Neural cell (in vitro differentiated cells): ENCODE measurements at regions not wholly inside any gene's neighbourhood (a gene's known extent, or its start where the extent isn't known, plus 50 kb on each side); places are given as distances from the start of the nearest gene placed in this dataset.
"Not testable (repeated sequence)": the region's sequence is repeated elsewhere in the genome, so short reads cannot be mapped to it uniquely, and the experiment has no call there.

Experiments used
- H2AFZ ChIP-seq: fragments of 200-600, 300-800 bp; sonication (generic), shearing (Covaris generic); 2 replicates; pipeline ENCODE4 v1.6.0; 2014; ENCODE audit warnings: low read depth, mild to moderate bottlenecking, antibody characterized with exemption, low read length, moderate library complexity
- H3F3A ChIP-seq: fragments of 200-600 bp; shearing (Covaris generic); 2 replicates; pipeline ENCODE4 v1.6.1; 2016; ENCODE audit warnings: mild to moderate bottlenecking, moderate library complexity, mixed read lengths, antibody characterized with exemption, low read length; ENCODE audit not compliant: insufficient read depth, poor library complexity, severe bottlenecking
- H3K27ac ChIP-seq: fragments of 200-600, 300-800 bp; sonication (generic), shearing (Covaris generic); 2 replicates; pipeline ENCODE4 v1.5.1; 2014; ENCODE audit warnings: mild to moderate bottlenecking, low read length, moderate library complexity
- H3K27me3 ChIP-seq: fragments of 300-800, 200-600 bp; sonication (generic), shearing (Covaris generic); 2 replicates; pipeline ENCODE4 v1.6.0; 2014; ENCODE audit warnings: mild to moderate bottlenecking, low read depth, low read length, moderate library complexity; ENCODE audit not compliant: insufficient read depth
- H3K36me3 ChIP-seq: fragments of 300-800, 200-600 bp; sonication (generic), shearing (Covaris generic); 2 replicates; pipeline ENCODE4 v1.5.1; 2014; ENCODE audit warnings: mild to moderate bottlenecking, antibody characterized with exemption, low read length, moderate library complexity; ENCODE audit not compliant: insufficient read depth
- H3K4me2 ChIP-seq: fragments of 300-800, 200-600 bp; sonication (generic), shearing (Covaris generic); 2 replicates; pipeline ENCODE4 v1.6.0; 2014; ENCODE audit warnings: mild to moderate bottlenecking, low read length
- H3K4me3 ChIP-seq: fragments of 300-800, 200-600 bp; sonication (generic), shearing (Covaris generic); 2 replicates; pipeline ENCODE4 v1.5.1; 2014; ENCODE audit warnings: mild to moderate bottlenecking, low read length, moderate library complexity
- H3K79me2 ChIP-seq: fragments of 200-600 bp; shearing (Covaris generic); replicated peaks from 2 replicates; pipeline ENCODE4 v1.6.0; 2014; ENCODE audit warnings: mild to moderate bottlenecking, low read length, moderate library complexity; ENCODE audit not compliant: insufficient read depth
- H3K9ac ChIP-seq: fragments of 300-800, 200-600 bp; sonication (generic), shearing (Covaris generic); 2 replicates; pipeline ENCODE4 v1.6.1; 2016; ENCODE audit warnings: mild to moderate bottlenecking, low read length, mixed read lengths
- H3K9me2 ChIP-seq: fragments of 200-600 bp; shearing (Covaris generic); 2 replicates; pipeline ENCODE4 v1.6.1; 2016; ENCODE audit warnings: mild to moderate bottlenecking, low read length, mixed read lengths; ENCODE audit not compliant: insufficient read depth
- H3K9me3 ChIP-seq: fragments of 200-600, 300-800 bp; sonication (generic), shearing (Covaris generic); 2 replicates; pipeline ENCODE4 v1.6.1; 2016; ENCODE audit warnings: mild to moderate bottlenecking, mixed run types, low read length, moderate library complexity, mixed read lengths
- H4K20me1 ChIP-seq: fragments of 200-600 bp; shearing (Covaris generic); 2 replicates; pipeline ENCODE4 v1.6.1; 2016; ENCODE audit warnings: mild to moderate bottlenecking, mixed run types; ENCODE audit not compliant: insufficient read depth
- MXI1 ChIP-seq: fragments of 450-650 bp; conservative IDR thresholded peaks from 2 replicates; pipeline ENCODE4 v1.6.1; 2014; ENCODE audit warnings: antibody characterized with exemption, mild to moderate bottlenecking; ENCODE audit not compliant: poor library complexity, severe bottlenecking

DNA sequence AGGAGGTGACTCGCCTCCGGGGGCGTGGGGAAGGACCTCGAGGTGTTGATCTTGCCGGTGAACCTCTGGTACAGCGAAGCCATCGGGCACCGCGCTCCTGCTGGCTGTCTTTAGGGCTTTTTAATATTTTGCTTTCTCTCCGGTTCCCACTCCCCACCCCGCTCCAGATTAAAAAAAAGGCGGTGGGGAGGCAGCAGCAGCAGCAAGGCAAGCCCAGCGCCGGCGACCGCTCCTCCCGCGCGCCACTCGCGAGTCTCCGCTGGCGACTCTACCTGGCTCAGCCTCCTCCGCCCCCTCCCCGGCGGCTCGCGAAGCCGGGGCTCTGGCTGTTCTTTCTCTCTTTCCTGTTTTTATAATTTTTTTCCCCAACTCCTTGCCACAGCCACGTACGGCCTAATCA, 174.0 kb downstream of the ATP6V0E2 start:
- H3K4me2 ChIP-seq, H3K79me2 ChIP-seq, H3F3A ChIP-seq, H4K20me1 ChIP-seq, H3K9me3 ChIP-seq, H3K27ac ChIP-seq, H2AFZ ChIP-seq, H3K27me3 ChIP-seq, H3K9me2 ChIP-seq, H3K36me3 ChIP-seq: not testable (repeated sequence)
- Histone ChIP-seq H3K4me3 (peak overlapping the region; percentile 66), H3K9ac (peak overlapping the region; percentile 59)
- peak; percentile 33 for TF ChIP-seq MXI1

GRCh38 chr7:150048244-150049011, 174.7 kb downstream of the ATP6V0E2 start:
- not testable (repeated sequence) for H3K36me3 ChIP-seq, H2AFZ ChIP-seq, H3K79me2 ChIP-seq, H4K20me1 ChIP-seq, H3K4me2 ChIP-seq, H3F3A ChIP-seq, H3K27me3 ChIP-seq, H3K9me3 ChIP-seq, H3K9me2 ChIP-seq, H3K27ac ChIP-seq
- Histone ChIP-seq H3K9ac (peak overlapping the region; percentile 26), H3K4me3 (peak overlapping the region; percentile 66)

GRCh38 chr7:150049012-150049655, 175.4 kb downstream of the ATP6V0E2 start:
- not testable (repeated sequence) for H3K4me2 ChIP-seq, H3K79me2 ChIP-seq, H3K27me3 ChIP-seq, H3K36me3 ChIP-seq, H3K27ac ChIP-seq, H4K20me1 ChIP-seq, H3K9me3 ChIP-seq, H3F3A ChIP-seq, H3K9me2 ChIP-seq, H2AFZ ChIP-seq
- Histone ChIP-seq H3K4me3 (peak overlapping the region; percentile 66), H3K9ac (peak overlapping the region; percentile 36)

DNA sequence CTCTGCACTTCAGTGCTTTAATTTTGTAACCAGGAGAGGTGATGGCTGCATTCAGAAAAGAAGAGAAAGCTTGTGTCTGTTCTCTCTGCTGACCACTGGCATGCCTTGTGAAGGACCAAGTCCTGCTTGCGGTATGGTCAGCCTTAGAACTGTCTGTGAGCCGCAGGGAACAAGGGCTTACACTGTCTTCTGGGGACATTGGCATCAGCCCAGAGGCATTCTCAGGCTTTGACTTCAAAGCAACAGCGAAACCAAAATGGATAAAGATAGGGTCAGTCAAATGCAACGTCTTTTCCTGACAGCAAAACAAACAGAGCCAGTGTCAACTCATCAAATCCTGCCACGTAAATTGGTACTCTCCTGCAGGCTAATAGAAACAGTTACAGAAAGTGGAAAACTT, 179.6 kb downstream of the ATP6V0E2 start:
- H4K20me1 ChIP-seq, H3K36me3 ChIP-seq, H3F3A ChIP-seq, H3K9ac ChIP-seq, H3K9me3 ChIP-seq, H3K27me3 ChIP-seq, H3K79me2 ChIP-seq, H3K4me3 ChIP-seq, H3K4me2 ChIP-seq, H3K27ac ChIP-seq, H2AFZ ChIP-seq, H3K9me2 ChIP-seq: not testable (repeated sequence)

- not testable (repeated sequence) for H4K20me1 ChIP-seq, H2AFZ ChIP-seq, H3K36me3 ChIP-seq, H3K79me2 ChIP-seq, H3F3A ChIP-seq, H3K27me3 ChIP-seq, H3K9me3 ChIP-seq, H3K27ac ChIP-seq, H3K4me3 ChIP-seq, H3K9ac ChIP-seq, H3K4me2 ChIP-seq, H3K9me2 ChIP-seq
Measured at GRCh38 chr7:150054242-150054641, 180.5 kb downstream of the ATP6V0E2 start.

DNA sequence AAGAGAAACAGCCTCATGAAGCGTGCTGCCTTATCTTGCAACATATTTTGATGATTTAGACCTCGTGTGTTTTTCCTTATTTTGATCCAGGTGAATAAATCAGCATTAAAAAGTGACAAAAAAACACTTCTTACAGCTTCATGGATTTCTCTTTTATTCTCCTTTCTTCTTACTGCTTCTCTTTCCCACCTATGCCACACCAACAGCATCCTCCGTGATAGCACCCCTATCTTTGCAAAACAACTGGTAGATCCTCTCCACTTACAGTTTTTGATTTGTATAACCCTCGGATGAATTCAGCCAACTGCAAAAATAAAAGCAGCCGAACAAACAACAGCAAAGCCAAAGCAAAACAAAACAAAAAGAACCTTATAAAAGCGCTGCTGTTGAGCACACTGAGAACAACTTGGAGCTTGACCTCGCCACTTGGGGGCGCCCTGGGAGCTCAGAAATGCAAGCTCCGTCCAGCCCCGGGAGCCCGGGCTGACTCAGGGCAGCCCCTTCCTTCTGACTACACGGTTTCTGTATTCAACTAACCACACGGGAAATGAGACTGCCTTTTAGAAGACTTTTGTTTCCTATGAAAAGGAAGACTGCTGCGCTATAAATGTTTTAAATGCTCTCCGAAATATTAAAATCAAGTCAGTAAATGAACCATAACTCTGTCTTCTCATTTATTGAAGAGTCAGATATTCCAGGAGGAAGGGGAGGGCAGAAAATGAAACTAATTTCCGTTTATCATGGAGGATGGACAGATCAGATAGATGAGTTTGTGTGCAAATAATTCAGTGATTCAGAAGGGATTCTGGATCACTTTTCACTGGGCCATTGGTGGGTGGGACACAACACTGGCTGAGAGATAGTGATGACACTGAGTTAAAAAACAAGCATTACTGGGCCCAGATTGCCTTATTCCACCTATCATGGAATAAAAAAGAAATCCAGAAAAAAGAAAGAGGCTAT, 186.8 kb downstream of the ATP6V0E2 start:
- H3K27me3 ChIP-seq, H3K9ac ChIP-seq, H3K27ac ChIP-seq, H3K9me2 ChIP-seq, H3K79me2 ChIP-seq, H3K4me3 ChIP-seq, H3F3A ChIP-seq, H3K4me2 ChIP-seq, H4K20me1 ChIP-seq, H2AFZ ChIP-seq, H3K9me3 ChIP-seq, H3K36me3 ChIP-seq: not testable (repeated sequence)

DNA sequence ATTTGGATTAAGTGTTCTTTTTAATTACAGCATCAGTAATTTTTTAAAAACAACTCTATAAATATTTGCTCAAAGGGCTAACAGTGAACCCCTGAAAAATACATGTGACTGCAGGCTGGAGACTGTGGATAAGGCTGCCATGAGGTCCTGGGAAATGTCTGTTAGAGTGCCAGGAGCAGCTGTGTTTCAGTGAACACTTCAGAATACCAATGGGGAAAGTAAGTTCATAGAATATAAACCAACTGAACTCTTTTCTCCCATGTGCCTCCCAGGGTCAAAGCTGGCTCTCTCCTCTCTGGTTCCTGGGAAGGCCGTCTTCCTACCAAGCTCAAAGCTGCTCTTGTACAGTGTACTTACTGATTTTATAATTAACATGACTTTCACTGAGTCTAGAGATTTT, 189.4 kb downstream of the ATP6V0E2 start:
- H2AFZ ChIP-seq, H3K27ac ChIP-seq, H3K79me2 ChIP-seq, H3K9me3 ChIP-seq, H3F3A ChIP-seq, H4K20me1 ChIP-seq, H3K4me3 ChIP-seq, H3K36me3 ChIP-seq, H3K9me2 ChIP-seq, H3K27me3 ChIP-seq, H3K9ac ChIP-seq, H3K4me2 ChIP-seq: not testable (repeated sequence)
